ENCODE measurements at regions not wholly inside any gene's neighbourhood (a gene's known extent, or its start where the extent isn't known, plus 50 kb on each side); places are given as distances from the start of the nearest gene placed in this dataset.

- TF ChIP-seq EZH2phosphoT487 (conservative IDR thresholded peaks at IDR 0.05; ENCODE audit: low read length) (no peak), CTCF (IDR thresholded peaks at IDR 0.05; ENCODE audit: insufficient read depth, low read length, poor library complexity, severe bottlenecking) (no peak)
These were observed 386.6 kb downstream of the SOX9 start for GRCh38 chr17:72507370-72507769.
